ENCODE measurements at regions not wholly inside any gene's neighbourhood (a gene's known extent, or its start where the extent isn't known, plus 50 kb on each side); places are given as distances from the start of the nearest gene placed in this dataset.

DNA sequence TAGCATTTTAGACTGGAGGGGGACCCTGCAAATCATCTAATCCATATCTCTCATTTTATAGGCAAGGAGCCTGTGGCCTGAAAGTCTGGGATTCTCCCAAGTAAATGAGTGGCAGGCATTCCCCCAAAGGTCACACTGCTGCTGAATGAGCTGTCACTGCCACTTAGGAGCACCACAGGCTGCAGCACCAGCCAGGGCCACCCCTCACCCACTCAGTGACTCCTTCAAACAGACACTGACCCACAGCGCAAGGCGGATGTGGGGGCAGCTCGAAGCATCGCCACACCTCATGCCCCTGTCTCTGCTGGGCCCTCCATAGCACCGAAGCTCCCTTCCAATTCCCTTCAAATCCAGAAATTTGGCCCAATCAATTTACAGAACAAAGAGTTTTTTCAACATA lies 119.9 kb upstream of the ARID1B start:
- H3K36me3 ChIP-seq (ENCODE audit: control insufficient read depth, insufficient read depth, low read length), result no peaks in the 10 kb centered on the region
- POLR2A ChIA-PET, result no interaction called here
- no peak for TF ChIP-seq CTCF (IDR thresholded peaks at IDR 0.05; ENCODE audit: insufficient read depth, low read depth, low read length)
- DNase-seq (ENCODE audit: low read depth), result no peak
- CTCF ChIA-PET, result no interaction called here
- no peak overlapping the region for H3K4me3 ChIP-seq (ENCODE audit: low read depth, low read length)
- no peaks in the 10 kb centered on the region for H3K27me3 ChIP-seq (ENCODE audit: control insufficient read depth, insufficient read depth, low read length)

DNA sequence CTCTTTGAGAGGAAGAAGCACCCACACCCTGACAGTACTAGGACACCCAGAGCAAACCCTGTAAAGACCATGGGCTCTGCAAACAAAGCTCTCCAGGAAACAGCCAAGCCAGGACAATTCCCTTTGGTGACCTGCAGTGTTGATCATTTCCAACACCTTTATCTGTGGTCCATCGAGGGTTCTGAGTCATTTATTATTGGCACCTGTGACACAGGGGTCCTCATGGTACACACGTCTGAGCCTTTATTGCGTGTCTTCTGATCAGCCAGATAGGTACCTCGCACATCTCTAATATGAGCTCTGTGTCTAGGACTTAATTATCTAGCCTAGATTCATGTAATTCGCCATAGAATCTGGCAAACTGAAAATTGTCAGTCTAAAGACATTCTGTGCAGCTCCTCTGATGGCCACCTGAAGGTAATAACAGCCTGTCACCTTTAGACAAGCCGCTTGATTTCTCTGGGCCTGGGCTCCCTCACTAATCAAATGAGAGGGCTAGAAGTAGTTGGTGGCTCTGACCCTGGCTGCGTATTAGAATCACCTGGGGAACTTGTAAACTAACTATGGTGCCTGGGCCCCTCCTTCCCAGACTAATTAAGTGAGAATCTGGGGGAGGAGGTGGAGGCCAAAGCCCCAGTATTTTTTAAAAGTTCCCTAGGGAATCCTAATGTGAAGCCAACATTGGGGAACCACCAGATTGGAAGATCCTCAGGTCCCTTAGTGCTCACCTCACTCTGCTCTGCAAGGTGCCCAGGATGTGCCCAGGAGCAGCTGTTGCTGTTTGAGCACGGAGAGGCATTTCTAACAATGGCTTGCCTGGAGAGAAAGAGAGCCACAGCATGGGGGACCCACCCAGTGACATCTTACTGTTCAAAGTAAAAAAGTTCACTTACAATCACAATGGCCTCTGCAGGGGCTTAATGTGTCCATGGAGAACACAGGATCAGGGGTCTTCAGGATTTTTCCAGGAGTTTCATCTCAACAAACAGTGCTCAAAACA lies 122.0 kb upstream of the ARID1B start:
- TF ChIP-seq CTCF (IDR thresholded peaks at IDR 0.05; ENCODE audit: insufficient read depth, low read depth, low read length), result no peak
- Histone ChIP-seq H3K4me3 (ENCODE audit: low read depth, low read length) (no peak overlapping the region), H3K36me3 (ENCODE audit: control insufficient read depth, insufficient read depth, low read length) (no peaks in the 10 kb centered on the region), H3K27me3 (ENCODE audit: control insufficient read depth, insufficient read depth, low read length) (no peaks in the 10 kb centered on the region)
- CTCF ChIA-PET, result no interaction called here
- POLR2A ChIA-PET, result no interaction called here
- DNase-seq (ENCODE audit: low read depth), result no peak

GRCh38 chr6:156652231-156652750 lies 124.9 kb upstream of the ARID1B start:
- no peak for DNase-seq (ENCODE audit: low read depth)
- Histone ChIP-seq H3K4me3 (ENCODE audit: low read depth, low read length) (no peak overlapping the region), H3K36me3 (ENCODE audit: control insufficient read depth, insufficient read depth, low read length) (no peaks in the 10 kb centered on the region), H3K27me3 (ENCODE audit: control insufficient read depth, insufficient read depth, low read length) (no peaks in the 10 kb centered on the region)
- no peak for TF ChIP-seq CTCF (IDR thresholded peaks at IDR 0.05; ENCODE audit: insufficient read depth, low read depth, low read length)
- CTCF ChIA-PET, result no interaction called here
- POLR2A ChIA-PET, result no interaction called here

- Histone ChIP-seq H3K4me3 (ENCODE audit: low read depth, low read length) (no peak overlapping the region), H3K36me3 (ENCODE audit: control insufficient read depth, insufficient read depth, low read length) (no peaks in the 10 kb centered on the region), H3K27me3 (ENCODE audit: control insufficient read depth, insufficient read depth, low read length) (no peaks in the 10 kb centered on the region)
- no peak for TF ChIP-seq CTCF (IDR thresholded peaks at IDR 0.05; ENCODE audit: insufficient read depth, low read depth, low read length)
- no peak for DNase-seq (ENCODE audit: low read depth)
- CTCF ChIA-PET, result no interaction called here
- POLR2A ChIA-PET, result no interaction called here
Measured at GRCh38 chr6:156651486-156651885, 125.7 kb upstream of the ARID1B start.

DNA sequence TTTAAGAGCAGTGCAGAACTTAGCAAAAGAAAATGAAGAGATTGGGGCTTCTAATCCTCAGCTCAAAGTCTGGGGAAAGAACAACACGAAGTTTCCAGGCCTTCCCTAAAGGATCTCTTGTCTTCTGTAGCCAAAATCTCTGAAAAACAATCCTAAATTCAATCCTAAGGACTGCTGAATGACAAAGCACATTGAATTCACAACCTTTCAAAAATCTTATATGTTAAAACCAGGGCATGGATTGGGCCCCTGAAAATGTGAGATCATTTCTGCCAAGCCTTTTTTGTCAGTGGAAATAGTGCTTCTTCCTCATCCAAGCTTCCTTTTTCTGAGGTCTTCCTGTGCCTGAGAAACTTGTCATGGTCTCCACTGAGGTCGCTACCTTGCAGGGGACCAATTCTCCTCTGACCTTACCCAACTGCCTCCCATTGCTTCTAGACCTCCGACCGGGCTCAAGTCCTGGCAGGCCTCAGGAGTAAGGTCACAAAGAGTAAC lies 126.2 kb upstream of the ARID1B start:
- no peaks in the 10 kb centered on the region for H3K36me3 ChIP-seq (ENCODE audit: control insufficient read depth, insufficient read depth, low read length)
- POLR2A ChIA-PET, result no interaction called here
- DNase-seq (ENCODE audit: low read depth), result no peak
- TF ChIP-seq CTCF (IDR thresholded peaks at IDR 0.05; ENCODE audit: insufficient read depth, low read depth, low read length), result no peak
- CTCF ChIA-PET, result no interaction called here
- no peaks in the 10 kb centered on the region for H3K27me3 ChIP-seq (ENCODE audit: control insufficient read depth, insufficient read depth, low read length)
- H3K4me3 ChIP-seq (ENCODE audit: low read depth, low read length), result no peak overlapping the region
